OCI-LY1 (cell line): ENCODE measurements at regions not wholly inside any gene's neighbourhood (a gene's known extent, or its start where the extent isn't known, plus 50 kb on each side); places are given as distances from the start of the nearest gene placed in this dataset.

ENCODE experiments used
- CTCF ChIP-seq: fragments of 200-600 bp; sonication (generic), shearing (Covaris generic); IDR thresholded peaks from 2 replicates; pipeline ENCODE4 v1.5.1; 2017; ENCODE audit warnings: mild to moderate bottlenecking, antibody characterized with exemption, low read length, moderate library complexity, mixed read lengths
- EZH2 ChIP-seq: fragments of 200-600 bp; sonication (generic), shearing (Covaris generic); IDR thresholded peaks from 2 replicates; pipeline ENCODE4 v1.8.0; 2017; ENCODE audit warnings: borderline replicate concordance, mixed run types, mild to moderate bottlenecking, antibody characterized with exemption, low read length, moderate library complexity, mixed read lengths

- TF ChIP-seq EZH2 (no peak), CTCF (no peak)
These were observed 198.4 kb upstream of the RGS18 start for GRCh38 chr1:191959856-191960255.
